HG03520 (cell line): ENCODE measurements at regions not wholly inside any gene's neighbourhood (a gene's known extent, or its start where the extent isn't known, plus 50 kb on each side); places are given as distances from the start of the nearest gene placed in this dataset.

Experiments
- ATAC-seq: cut with Tn5 transposase; IDR thresholded peaks from one replicate; pipeline ENCODE4 v1.9.1; 2021; ENCODE audit warnings: mild to moderate bottlenecking, moderate library complexity; ENCODE audit not compliant: unreplicated experiment

DNA sequence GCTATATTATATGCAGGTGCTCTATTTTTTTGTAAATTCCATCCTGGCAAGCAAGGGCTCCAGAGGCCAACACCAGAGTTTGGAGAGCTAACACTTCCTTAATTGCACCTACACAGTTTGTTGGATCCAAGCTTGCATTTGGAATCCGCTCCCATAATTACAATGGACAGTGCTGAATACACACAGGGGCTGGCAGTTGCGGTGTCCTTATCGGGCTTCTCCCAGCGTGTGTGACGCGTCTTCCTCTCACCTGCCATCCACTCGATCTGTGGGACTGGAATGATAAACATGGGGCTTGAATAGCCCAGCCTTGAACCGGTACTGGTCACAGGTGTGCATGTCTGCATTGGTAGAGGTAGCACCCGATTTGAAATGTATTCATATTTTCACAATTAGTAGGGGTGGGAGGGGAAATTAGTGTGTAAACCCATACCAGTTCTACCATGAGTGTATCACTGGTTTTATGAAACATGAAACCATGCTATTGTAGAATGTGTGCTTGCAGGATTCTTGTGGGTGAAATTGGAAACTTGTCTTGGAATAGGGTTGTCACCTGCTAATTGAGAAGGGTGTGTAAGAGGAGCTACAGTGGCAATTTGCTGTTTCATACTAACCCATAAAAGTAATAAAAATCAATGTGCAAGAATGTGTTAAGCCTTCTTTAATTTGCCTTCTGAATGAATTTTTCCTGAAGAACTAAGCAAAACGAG is 316.5 kb downstream of the WDR11 start:
- no peak for ATAC-seq

DNA sequence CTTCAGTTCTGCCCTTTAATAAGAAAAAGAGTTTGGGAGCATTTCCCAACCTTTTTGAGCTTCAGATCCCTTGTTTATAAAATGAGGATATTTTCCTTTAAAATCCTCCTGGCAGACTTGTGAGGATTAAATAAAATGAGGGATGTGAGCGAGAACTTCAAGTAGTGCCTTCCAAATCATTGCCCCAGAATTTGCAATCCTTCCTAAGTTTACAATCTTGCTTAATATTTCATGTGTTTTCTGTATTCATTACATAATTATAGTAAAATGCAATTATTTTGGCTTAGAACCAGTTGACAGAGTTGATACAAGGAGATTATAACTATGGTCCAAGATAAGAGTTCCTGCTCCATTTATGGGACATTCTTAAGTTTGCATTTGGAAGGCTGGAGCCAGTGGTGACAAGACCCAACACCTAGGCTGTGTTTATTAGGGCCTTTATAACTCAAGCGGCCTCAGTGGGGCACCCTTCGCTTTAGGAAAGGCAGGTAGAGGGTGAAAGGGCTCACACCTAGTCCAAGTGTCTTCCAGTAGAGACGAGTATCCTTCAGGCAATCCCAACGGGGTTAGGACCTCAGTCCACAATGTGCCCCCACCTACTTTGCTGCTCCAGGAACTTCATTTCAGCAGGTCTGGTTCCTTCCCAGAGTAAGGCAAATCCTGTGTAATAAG is 317.5 kb downstream of the WDR11 start:
- ATAC-seq = no peak

DNA sequence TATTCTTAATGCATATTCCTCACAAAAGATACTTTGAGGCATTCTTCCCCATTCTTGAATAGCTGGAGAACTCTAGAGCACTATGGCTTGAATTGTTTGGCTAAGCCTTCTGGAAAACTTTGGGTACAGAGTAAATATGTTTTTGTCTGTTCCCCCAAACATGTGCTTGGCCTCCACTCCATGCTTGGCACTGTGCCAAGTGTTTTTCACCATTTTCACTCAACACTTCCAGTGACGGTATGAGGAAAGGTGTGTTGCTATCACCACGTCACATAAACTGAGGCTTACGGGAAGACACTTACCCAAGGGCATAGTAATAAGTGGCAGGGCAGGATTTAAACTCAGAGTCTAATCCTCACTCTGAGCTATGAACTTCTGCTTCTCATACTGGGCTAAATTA is 318.2 kb downstream of the WDR11 start:
- ATAC-seq = no peak

DNA sequence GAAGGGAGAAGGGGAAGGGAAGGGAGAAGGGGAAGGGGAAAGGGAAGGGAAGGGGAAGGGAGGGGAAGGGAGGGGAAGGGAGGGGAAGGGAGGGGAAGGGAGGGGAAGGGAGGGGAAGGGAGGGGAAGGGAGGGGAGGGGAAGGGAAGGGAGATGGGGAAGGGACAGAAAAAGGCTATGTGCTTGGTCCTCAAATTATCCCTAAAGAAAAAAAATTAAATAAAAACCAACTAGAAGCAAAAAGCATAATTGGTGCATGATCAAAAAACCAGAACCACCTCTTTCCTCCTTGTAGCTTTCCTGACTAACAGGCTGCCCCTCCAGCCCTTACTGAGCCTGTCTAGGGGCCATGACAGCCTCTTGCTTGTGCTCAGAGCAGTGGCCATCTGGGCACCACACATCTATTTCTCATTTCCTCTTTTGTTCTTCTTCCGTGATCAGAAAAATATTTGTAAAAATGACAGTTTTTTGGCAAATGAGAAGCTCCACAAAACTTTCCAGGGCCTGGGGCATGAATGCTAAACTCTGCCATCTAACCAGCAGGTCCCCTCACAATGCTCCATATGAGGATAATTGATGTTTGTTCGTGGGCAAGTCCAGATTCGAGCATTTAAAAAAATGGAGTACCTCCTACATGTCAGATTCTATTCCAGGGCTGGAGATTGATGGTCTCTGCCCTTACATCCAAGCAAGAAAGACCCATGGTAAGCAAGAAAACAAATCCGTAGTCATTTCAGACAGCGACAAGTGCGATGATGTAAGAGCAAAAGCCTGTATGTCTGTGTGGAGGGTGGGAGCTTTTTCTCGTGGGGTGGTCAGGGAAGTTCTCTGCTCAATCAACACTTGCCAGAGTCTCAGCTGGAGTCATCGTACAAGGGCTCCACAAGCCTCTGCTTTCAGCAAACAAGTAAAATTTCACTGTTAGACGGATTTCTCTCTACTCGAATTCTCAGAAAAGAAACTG is 320.9 kb downstream of the WDR11 start:
- ATAC-seq = no peak

DNA sequence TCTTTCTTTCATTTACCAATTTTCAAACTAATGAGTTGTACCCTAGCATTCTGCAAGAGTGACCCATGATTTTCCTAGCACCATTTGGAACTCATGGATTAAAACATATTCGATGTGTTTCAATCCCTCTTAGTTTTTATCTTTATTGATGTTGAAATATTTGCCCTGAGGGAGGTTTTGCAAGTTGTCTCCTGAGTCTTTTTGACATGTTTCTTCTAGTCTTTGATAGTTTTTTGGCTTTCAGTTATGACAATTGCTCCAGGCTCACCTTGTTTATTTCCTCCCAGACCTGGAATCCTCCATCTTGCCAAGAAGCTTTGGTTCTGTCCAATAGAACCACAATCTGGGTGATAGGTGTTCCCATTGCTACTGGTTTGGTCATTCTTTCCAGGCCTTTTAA is 327.8 kb downstream of the WDR11 start:
- ATAC-seq = no peak

DNA sequence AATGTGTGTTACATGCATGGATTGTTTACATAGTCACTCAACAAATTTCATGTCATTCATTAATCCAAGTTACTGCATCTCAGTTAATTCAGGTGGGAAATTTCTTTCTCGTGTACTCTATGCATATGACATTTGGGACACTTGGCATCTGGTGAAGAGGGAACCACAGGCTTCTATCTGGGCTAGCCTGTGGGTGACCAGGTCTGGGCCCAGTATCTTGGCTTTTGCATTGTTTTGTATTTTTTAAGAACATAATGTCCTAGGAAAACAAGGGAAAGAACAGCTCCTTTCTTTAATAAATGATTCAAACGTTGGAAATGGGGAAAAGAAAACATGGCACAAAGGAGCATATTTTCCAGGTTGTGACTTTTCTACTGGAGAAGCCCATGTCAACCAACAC is 331.1 kb downstream of the WDR11 start:
- no peak for ATAC-seq

DNA sequence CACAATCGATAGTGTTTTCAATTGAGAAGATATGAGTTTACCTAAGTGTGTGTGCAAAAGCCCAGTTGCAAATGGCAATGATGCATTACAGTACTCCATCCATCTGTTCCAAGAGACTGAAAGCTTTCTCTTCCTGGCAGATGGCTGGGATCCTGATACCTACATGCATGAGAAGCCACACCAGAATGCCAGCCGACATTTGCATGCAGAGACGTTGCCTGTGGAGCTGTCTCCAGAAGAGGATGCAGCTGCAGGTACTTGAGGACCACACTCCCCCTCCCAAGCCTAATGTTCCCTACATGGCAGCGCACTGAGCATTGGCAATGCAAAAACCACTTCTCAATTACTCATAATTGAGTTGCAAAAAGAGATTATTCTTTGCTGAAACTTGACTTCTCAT is 332.1 kb downstream of the WDR11 start:
- no peak for ATAC-seq

DNA sequence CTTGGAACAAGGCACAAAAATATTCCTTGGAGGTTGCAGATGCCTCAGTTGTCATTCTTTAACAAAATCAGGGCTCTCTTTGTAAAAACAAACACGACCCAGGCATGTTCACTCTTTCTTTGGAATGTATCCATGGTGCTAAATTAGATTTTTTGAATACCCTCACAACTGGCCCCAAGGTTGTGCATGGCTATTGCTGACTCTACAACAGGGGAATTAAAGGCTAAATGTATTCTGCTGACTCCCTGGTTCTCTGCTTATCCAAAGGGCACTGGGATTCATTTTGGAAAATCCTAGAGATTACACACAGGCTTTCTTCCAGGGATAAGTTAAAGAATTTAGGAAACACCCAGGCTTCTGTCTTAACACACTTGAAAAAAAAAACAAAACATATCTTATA is 332.5 kb downstream of the WDR11 start:
- no peak for ATAC-seq

DNA sequence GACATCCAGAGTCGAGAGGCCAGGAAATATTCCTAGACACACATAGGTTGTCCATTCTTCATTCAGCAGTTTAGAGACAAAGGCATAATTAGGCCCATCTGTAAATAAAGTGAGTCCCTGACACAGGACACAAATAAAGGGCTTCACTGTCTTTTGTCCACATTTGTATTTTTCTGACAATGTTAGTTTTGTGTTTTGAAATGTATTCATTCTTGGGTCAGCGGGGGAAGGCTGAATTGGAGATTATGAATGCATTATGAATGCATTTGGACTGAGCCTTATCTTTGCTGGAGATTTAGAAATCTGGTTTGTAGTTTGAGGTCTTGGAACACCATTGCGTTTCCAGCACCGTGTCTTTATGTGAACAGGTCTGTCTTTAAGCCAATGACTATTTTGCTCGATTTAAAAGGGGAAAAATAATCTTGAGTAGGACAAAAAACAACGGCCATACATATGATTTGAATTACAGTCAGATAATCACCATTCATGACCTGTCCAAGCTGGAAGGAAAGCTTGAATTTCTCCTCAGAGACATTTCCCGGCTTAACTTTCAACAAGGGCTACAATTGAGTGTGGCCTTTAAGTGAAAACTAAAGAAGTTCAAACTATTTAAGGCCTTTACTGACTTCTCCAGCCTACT is 334.8 kb downstream of the WDR11 start:
- ATAC-seq = no peak

DNA sequence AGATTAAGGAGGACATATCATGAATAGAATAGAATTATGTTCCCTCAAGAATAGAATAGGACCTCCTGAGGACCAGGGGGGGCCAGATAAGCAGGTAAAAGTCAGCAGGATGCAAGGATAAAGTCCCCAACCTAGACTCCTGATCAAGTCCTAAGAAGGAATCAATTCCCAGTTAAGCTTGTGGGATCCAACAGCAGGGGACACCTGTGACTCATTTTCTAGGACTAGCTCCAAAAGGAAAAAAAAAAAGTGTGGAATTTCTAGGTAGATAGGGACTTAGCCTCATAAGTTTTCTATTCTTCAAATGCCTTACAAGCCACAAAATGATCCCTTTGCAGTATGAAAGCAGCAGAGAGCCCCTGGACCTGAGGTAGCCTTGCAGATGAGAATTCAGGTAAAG is 336.2 kb downstream of the WDR11 start:
- ATAC-seq = no peak

DNA sequence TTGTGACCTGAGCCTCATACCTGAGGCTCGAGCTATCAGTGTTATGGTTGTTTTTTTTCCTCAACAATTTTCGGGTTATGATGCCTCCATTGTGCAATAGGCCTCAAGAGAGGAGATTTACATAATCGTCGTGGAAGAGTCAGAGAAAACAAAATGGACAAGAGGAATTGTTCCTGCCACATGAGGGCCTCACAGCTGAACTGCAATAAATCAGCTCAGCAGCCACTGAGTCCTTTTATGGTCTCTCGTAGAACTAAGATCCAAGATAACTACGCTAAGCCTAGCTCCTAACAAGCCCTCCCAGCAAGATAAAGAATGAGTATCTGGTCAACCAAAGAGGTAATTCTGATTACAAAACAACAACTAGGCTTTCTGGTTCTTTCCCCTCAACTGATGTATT is 336.8 kb downstream of the WDR11 start:
- ATAC-seq = no peak

DNA sequence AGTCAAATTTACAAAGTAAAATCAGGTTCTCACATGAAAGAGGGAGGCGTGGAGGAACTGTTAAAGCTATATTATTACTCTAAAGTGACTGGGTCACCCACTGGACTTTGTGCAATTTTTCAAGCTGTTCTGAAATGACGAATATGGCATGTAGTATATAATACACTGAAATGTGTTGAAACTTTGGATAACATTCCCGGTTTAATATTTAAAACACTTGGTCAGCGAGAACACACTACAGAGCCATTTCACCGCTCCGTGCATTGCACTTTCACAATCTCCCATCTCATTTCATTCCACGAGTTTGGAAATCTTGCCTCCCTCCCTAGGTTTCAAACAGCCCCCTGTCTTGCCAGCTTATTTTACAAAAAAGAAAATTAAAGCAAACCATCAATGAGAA is 337.9 kb downstream of the WDR11 start:
- no peak for ATAC-seq

DNA sequence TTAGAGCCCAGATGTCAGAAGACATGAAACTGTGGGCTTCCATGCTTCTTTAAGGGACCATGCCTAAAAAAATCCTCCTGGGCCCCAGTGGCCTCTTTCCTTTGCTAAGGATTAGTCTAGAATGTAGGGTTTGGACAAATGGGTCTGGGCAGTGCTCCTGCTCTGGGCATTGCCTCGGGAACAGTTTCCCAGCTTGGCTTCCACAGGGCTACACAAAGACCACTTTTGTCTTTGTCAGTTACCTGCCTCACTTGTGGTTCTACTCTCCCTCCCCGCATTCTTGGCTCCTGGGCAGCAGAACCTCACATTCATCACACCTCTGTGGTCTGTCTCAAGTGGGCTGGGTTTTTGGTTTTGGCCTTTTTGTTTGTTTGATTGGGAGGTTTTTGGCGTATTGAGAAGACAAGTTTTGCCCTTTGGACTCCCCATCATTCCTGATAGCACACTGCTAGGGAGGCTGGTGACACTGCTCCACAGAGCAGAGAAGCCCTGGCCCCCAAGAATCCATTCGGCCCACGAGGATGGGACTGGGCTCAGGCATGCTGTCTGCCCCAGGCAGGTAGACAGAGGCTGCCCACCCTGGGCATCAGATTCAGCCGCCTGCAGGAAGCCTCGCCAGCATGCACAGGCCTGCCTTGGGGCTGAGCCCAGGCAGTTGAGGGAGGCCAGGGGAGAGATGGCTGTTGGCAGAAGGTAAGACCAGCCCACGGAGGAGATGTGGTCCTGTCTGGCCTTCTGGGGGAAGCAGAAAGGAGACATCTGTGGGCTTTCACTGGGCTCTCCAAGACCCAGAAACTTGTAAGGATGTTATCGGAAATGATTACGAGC is 343.7 kb downstream of the WDR11 start:
- ATAC-seq = no peak

DNA sequence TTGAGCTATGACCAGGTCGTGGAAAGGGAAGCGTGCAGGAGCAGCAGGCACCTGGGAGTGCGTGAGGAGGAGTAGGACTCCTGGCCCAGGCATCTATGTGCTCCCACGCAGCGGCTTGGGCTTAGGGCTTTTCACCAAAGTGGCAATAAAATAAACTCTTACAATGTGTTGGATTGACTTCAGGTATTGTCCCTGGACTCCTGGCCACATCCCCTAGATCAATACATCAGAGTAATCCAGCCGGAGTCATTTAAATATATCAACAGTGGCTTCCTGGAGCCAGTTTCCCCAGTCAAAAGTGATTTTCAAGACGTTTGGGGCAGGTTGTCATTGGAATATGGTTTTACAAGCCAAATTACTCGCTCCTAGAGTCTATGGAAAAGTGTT is 344.4 kb downstream of the WDR11 start:
- no peak for ATAC-seq

DNA sequence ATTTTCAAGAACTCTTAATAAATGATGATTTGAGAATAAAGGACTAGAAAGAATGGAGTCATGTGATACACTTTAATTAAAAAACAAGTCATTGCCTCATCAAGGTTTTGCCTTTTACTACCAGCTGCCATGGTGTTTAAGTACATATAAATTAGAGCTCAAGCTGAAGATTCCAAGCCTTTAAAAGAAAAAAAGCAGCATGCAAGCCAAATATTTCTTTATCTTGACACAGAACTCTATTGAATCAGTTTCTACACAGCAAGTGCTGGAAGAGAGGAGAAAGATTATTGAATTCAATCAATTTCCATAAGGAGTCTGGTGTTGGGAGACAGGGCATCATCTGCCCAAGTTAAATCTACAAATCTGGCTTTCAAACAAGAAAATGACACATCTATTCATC is 347.9 kb downstream of the WDR11 start:
- no peak for ATAC-seq

DNA sequence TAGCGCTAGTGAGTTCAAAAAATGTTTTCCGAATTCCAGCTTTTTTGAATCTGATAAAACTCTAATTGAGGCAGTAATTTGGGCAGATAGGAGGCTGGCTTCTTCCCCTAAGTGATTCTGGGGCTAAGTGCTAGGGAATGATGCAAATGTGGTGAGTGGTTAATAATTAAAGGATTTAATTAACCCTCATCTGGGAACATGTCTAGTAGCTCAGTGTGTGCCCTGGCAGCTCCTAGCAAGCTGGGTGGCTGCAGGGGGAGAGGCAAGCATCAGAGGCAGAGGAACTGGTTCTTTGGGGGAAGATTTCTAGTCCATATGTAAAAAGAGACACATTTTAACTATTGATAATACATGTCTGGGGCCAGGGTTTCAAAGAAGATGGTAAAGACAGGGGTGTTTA is 354.5 kb downstream of the WDR11 start:
- ATAC-seq = no peak

DNA sequence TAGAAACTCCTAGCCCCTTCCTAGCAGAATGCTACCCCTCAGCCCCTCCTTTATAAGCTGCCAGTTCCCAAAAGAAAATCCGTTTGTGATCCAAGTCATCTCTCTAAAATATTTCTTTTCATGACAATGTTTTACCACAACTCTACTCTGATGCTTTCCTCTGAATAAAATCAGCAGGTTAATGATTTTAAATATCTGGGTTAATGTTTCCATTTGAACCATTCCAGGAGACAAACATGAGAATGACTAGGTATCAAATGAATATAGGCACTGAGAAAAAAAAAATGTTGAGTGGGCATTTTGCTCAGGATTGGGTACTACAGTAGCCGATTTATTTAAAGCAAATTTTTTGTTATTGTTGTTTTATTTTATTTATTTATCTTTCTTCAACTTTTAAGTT is 360.3 kb downstream of the WDR11 start:
- ATAC-seq = no peak

DNA sequence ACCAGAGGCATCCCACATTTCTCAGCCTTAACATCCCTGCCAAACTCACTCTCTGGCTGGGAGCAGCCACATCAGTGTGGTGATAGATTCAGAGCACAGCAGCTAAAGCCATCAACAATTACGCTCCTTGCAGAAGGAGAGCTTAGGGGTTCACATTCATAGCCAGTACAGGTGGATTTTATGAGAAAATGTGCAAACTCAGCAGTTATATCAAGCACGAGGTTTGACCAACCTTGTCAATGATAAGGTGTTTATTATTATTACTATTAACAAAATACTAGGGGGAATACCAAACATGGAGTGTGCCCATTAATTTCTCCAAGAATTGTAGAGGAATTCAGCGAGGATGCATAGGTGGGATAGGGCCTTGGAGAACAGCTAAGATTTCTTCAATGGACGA is 362.3 kb downstream of the WDR11 start:
- ATAC-seq = no peak

DNA sequence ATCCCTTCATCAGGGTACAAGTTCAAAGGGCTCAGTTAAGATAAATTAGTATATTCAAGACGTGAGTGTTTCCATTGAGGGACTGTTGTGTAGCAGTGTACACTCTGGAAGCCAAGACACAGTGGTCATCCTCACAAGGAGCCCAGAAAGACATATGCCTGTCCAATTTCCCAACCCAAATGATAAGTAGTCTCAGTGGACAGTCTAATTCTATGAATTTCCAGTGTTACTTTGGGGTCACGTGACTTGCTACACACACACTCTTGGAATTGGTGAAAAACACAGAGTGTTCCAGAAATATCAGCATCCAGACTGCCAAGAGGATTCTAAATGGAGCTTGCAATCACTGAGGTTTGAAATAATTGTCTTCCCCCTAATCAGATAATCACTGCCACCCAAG is 365.1 kb downstream of the WDR11 start:
- ATAC-seq = no peak

DNA sequence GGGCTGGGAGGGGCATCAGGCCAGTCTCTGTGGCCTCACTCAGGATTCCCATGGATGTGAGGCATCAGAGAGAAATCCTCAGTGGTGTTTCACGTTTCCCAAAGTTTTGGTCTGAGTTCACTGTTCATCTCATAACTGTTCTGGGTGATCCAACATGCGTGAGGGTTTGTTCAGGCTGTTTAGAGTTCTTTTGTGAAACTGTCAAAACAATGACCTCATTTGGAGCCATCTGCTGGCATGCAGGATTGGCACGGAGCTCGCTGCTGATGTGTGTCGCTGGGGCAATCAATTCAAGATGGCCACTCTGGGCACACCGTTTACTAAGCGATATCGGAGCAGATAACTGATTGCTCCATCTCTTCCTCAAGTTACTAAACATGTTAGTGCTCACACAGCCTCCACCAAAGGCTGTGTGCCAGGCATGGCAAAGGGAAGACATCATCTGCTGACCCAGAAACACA is 365.6 kb downstream of the WDR11 start:
- no peak for ATAC-seq
